ENCODE measurements at regions not wholly inside any gene's neighbourhood (a gene's known extent, or its start where the extent isn't known, plus 50 kb on each side); places are given as distances from the start of the nearest gene placed in this dataset.

- no peak for TF ChIP-seq CSDC2 (CRISPR knock-in tag; IDR thresholded peaks at IDR 0.05)
- no peak for TF ChIP-seq ZFP30 (CRISPR knock-in tag; IDR thresholded peaks at IDR 0.05)
- no peak for TF ChIP-seq SNAI2 (CRISPR knock-in tag; IDR thresholded peaks at IDR 0.05)
- no peak for TF ChIP-seq OSR1 (CRISPR knock-in tag; IDR thresholded peaks at IDR 0.05)
- no peak for TF ChIP-seq CSRNP3 (CRISPR knock-in tag; IDR thresholded peaks at IDR 0.05)
- TF ChIP-seq PATZ1 (CRISPR knock-in tag; IDR thresholded peaks at IDR 0.05; ENCODE audit: borderline replicate concordance): no peak
- no peak for TF ChIP-seq ESRRG (CRISPR knock-in tag; IDR thresholded peaks at IDR 0.05)
- no peak for TF ChIP-seq ZC3H10 (CRISPR knock-in tag; IDR thresholded peaks at IDR 0.05)
- TF ChIP-seq PPARA (CRISPR knock-in tag; IDR thresholded peaks at IDR 0.05; ENCODE audit: borderline replicate concordance): no peak
- TF ChIP-seq ZNF70 (CRISPR knock-in tag; IDR thresholded peaks at IDR 0.05): no peak
- TF ChIP-seq TOX (CRISPR knock-in tag; IDR thresholded peaks at IDR 0.05; ENCODE audit: borderline replicate concordance): no peak
- ATAC-seq: peak; percentile 63
These were observed 64.9 kb upstream of the BHLHE23 start for GRCh38 chr20:63071541-63072181.

GRCh38 chr20:63070771-63071540 is 64.2 kb upstream of the BHLHE23 start:
- TF ChIP-seq ZNF565 (CRISPR knock-in tag; conservative IDR thresholded peaks at IDR 0.05; ENCODE audit: low read depth) (no peak), CSRNP3 (CRISPR knock-in tag; IDR thresholded peaks at IDR 0.05) (no peak), ESRRG (CRISPR knock-in tag; IDR thresholded peaks at IDR 0.05) (no peak), CSDC2 (CRISPR knock-in tag; IDR thresholded peaks at IDR 0.05) (no peak), ZC3H10 (CRISPR knock-in tag; IDR thresholded peaks at IDR 0.05) (no peak), GLIS3 (CRISPR knock-in tag; IDR thresholded peaks at IDR 0.05) (no peak), OSR1 (CRISPR knock-in tag; IDR thresholded peaks at IDR 0.05) (no peak), ZFP3 (CRISPR knock-in tag; IDR thresholded peaks at IDR 0.05) (no peak), CREB5 (CRISPR knock-in tag; IDR thresholded peaks at IDR 0.05; ENCODE audit: low read depth) (no peak), ARNTL (CRISPR knock-in tag; IDR thresholded peaks at IDR 0.05; ENCODE audit: borderline replicate concordance, low read depth) (no peak), RARB (CRISPR knock-in tag; IDR thresholded peaks at IDR 0.05) (no peak), ZNF70 (CRISPR knock-in tag; IDR thresholded peaks at IDR 0.05) (no peak), SNAI2 (CRISPR knock-in tag; IDR thresholded peaks at IDR 0.05) (no peak), PATZ1 (CRISPR knock-in tag; IDR thresholded peaks at IDR 0.05; ENCODE audit: borderline replicate concordance) (no peak), ZFP30 (CRISPR knock-in tag; IDR thresholded peaks at IDR 0.05) (no peak), TOX (CRISPR knock-in tag; IDR thresholded peaks at IDR 0.05; ENCODE audit: borderline replicate concordance) (no peak), TSHZ2 (CRISPR knock-in tag; IDR thresholded peaks at IDR 0.05) (no peak)
- ATAC-seq: no peak

All from SK-N-SH treated with all-trans-retinoic acid at 6 μM for 48 hours (cell line).